Neural cell (in vitro differentiated cells): ENCODE measurements at regions not wholly inside any gene's neighbourhood (a gene's known extent, or its start where the extent isn't known, plus 50 kb on each side); places are given as distances from the start of the nearest gene placed in this dataset.
A peak's percentile ranks its signal among the peaks of the same experiment; 100 is the strongest.

ENCODE experiments used
- H2AFZ ChIP-seq: fragments of 200-600, 300-800 bp; sonication (generic), shearing (Covaris generic); 2 replicates; pipeline ENCODE4 v1.6.0; 2014; ENCODE audit warnings: low read depth, mild to moderate bottlenecking, antibody characterized with exemption, low read length, moderate library complexity
- H3F3A ChIP-seq: fragments of 200-600 bp; shearing (Covaris generic); 2 replicates; pipeline ENCODE4 v1.6.1; 2016; ENCODE audit warnings: mild to moderate bottlenecking, moderate library complexity, mixed read lengths, antibody characterized with exemption, low read length; ENCODE audit not compliant: insufficient read depth, poor library complexity, severe bottlenecking
- H3K27ac ChIP-seq: fragments of 200-600, 300-800 bp; sonication (generic), shearing (Covaris generic); 2 replicates; pipeline ENCODE4 v1.5.1; 2014; ENCODE audit warnings: mild to moderate bottlenecking, low read length, moderate library complexity
- H3K27me3 ChIP-seq: fragments of 300-800, 200-600 bp; sonication (generic), shearing (Covaris generic); 2 replicates; pipeline ENCODE4 v1.6.0; 2014; ENCODE audit warnings: mild to moderate bottlenecking, low read depth, low read length, moderate library complexity; ENCODE audit not compliant: insufficient read depth
- H3K36me3 ChIP-seq: fragments of 300-800, 200-600 bp; sonication (generic), shearing (Covaris generic); 2 replicates; pipeline ENCODE4 v1.5.1; 2014; ENCODE audit warnings: mild to moderate bottlenecking, antibody characterized with exemption, low read length, moderate library complexity; ENCODE audit not compliant: insufficient read depth
- H3K4me2 ChIP-seq: fragments of 300-800, 200-600 bp; sonication (generic), shearing (Covaris generic); 2 replicates; pipeline ENCODE4 v1.6.0; 2014; ENCODE audit warnings: mild to moderate bottlenecking, low read length
- H3K4me3 ChIP-seq: fragments of 300-800, 200-600 bp; sonication (generic), shearing (Covaris generic); 2 replicates; pipeline ENCODE4 v1.5.1; 2014; ENCODE audit warnings: mild to moderate bottlenecking, low read length, moderate library complexity
- H3K79me2 ChIP-seq: fragments of 200-600 bp; shearing (Covaris generic); replicated peaks from 2 replicates; pipeline ENCODE4 v1.6.0; 2014; ENCODE audit warnings: mild to moderate bottlenecking, low read length, moderate library complexity; ENCODE audit not compliant: insufficient read depth
- H3K9ac ChIP-seq: fragments of 300-800, 200-600 bp; sonication (generic), shearing (Covaris generic); 2 replicates; pipeline ENCODE4 v1.6.1; 2016; ENCODE audit warnings: mild to moderate bottlenecking, low read length, mixed read lengths
- H3K9me2 ChIP-seq: fragments of 200-600 bp; shearing (Covaris generic); 2 replicates; pipeline ENCODE4 v1.6.1; 2016; ENCODE audit warnings: mild to moderate bottlenecking, low read length, mixed read lengths; ENCODE audit not compliant: insufficient read depth
- H3K9me3 ChIP-seq: fragments of 200-600, 300-800 bp; sonication (generic), shearing (Covaris generic); 2 replicates; pipeline ENCODE4 v1.6.1; 2016; ENCODE audit warnings: mild to moderate bottlenecking, mixed run types, low read length, moderate library complexity, mixed read lengths
- H4K20me1 ChIP-seq: fragments of 200-600 bp; shearing (Covaris generic); 2 replicates; pipeline ENCODE4 v1.6.1; 2016; ENCODE audit warnings: mild to moderate bottlenecking, mixed run types; ENCODE audit not compliant: insufficient read depth
- CTCF ChIP-seq: fragments of 450-650 bp; IDR thresholded peaks from 2 replicates; pipeline ENCODE4 v1.5.1; 2014; ENCODE audit warnings: antibody characterized with exemption, mild to moderate bottlenecking, moderate library complexity; ENCODE audit not compliant: poor library complexity, severe bottlenecking
- EP300 ChIP-seq: fragments of 450-650 bp; conservative IDR thresholded peaks from 2 replicates; pipeline ENCODE4 v1.6.1; 2014; ENCODE audit warnings: antibody characterized with exemption, mild to moderate bottlenecking, moderate library complexity; ENCODE audit not compliant: poor library complexity, severe bottlenecking
- EZH2 ChIP-seq: fragments of 200-600, 300-800 bp; shearing (Covaris generic), sonication (generic); IDR thresholded peaks from 2 replicates; pipeline ENCODE4 v1.6.1; 2014; ENCODE audit warnings: antibody characterized with exemption, low read length, borderline replicate concordance, mild to moderate bottlenecking; ENCODE audit not compliant: insufficient read depth, poor library complexity, severe bottlenecking
- MXI1 ChIP-seq: fragments of 450-650 bp; conservative IDR thresholded peaks from 2 replicates; pipeline ENCODE4 v1.6.1; 2014; ENCODE audit warnings: antibody characterized with exemption, mild to moderate bottlenecking; ENCODE audit not compliant: poor library complexity, severe bottlenecking
- POLR2AphosphoS5 ChIP-seq: IDR thresholded peaks from 2 replicates; pipeline ENCODE4 v1.6.1; 2012
- RAD21 ChIP-seq: fragments of 450-650 bp; conservative IDR thresholded peaks from 2 replicates; pipeline ENCODE4 v1.6.1; 2014; ENCODE audit warnings: antibody characterized with exemption, mild to moderate bottlenecking, moderate library complexity
- REST ChIP-seq: IDR thresholded peaks from 2 replicates; pipeline ENCODE4 v1.6.1; 2012; ENCODE audit warnings: borderline replicate concordance
- SMC3 ChIP-seq: fragments of 450-650 bp; conservative IDR thresholded peaks from 2 replicates; pipeline ENCODE4 v1.6.1; 2014; ENCODE audit warnings: antibody characterized with exemption, mild to moderate bottlenecking, moderate library complexity; ENCODE audit not compliant: poor library complexity
- TAF1 ChIP-seq: IDR thresholded peaks from 2 replicates; pipeline ENCODE4 v1.6.1; 2012; ENCODE audit warnings: low read depth

GRCh38 chr3:152185891-152186630 is 82.7 kb upstream of the MBNL1 start:
- Histone ChIP-seq H3K79me2 (no peaks in the 10 kb centered on the region), H3K4me2 (no peak overlapping the region), H3K9me2 (no peaks in the 10 kb centered on the region), H3K4me3 (no peak overlapping the region), H2AFZ (no peak overlapping the region), H3F3A (no peaks in the 10 kb centered on the region), H3K27ac (no peak overlapping the region), H3K36me3 (no peaks in the 10 kb centered on the region), H3K9me3 (no peaks in the 10 kb centered on the region), H3K27me3 (no peaks in the 10 kb centered on the region), H3K9ac (no peak overlapping the region), H4K20me1 (no peaks in the 10 kb centered on the region)
- no peak for TF ChIP-seq CTCF
- no peak for TF ChIP-seq EZH2
- TF ChIP-seq POLR2AphosphoS5: no peak
- no peak for TF ChIP-seq EP300
- no peak for TF ChIP-seq TAF1
- no peak for TF ChIP-seq REST
- no peak for TF ChIP-seq MXI1
- no peak for TF ChIP-seq RAD21
- no peak for TF ChIP-seq SMC3

GRCh38 chr3:152190636-152191183 is 78.0 kb upstream of the MBNL1 start:
- Histone ChIP-seq H2AFZ (no peak overlapping the region), H3K9me2 (no peaks in the 10 kb centered on the region), H3K36me3 (no peaks in the 10 kb centered on the region), H3K79me2 (no peaks in the 10 kb centered on the region), H3K4me3 (no peak overlapping the region), H3K27me3 (no peaks in the 10 kb centered on the region), H3K9ac (no peak overlapping the region), H3K4me2 (no peak overlapping the region), H3K9me3 (no peaks in the 10 kb centered on the region), H3K27ac (no peak overlapping the region), H3F3A (no peaks in the 10 kb centered on the region), H4K20me1 (no peaks in the 10 kb centered on the region)
- TF ChIP-seq POLR2AphosphoS5 (peak; percentile 42), MXI1 (no peak)
